C4-2B (cell line): ENCODE measurements at regions not wholly inside any gene's neighbourhood (a gene's known extent, or its start where the extent isn't known, plus 50 kb on each side); places are given as distances from the start of the nearest gene placed in this dataset.

Experiments
- H3K27ac ChIP-seq: fragments of 450-650 bp; 2 replicates; pipeline ENCODE4 v1.5.1; 2017
- CTCF ChIP-seq: fragments of 450-650 bp; conservative IDR thresholded peaks from 2 replicates; pipeline ENCODE4 v1.5.1; 2017; ENCODE audit warnings: mild to moderate bottlenecking
- ZFX ChIP-seq: fragments of 450-650 bp; IDR thresholded peaks from 2 replicates; pipeline ENCODE4 v1.6.1; 2017

GRCh38 chr4:31415629-31416028, 695.5 kb downstream of the PCDH7 start:
- H3K27ac ChIP-seq, result no peak overlapping the region
- TF ChIP-seq ZFX, result no peak
- no peak for TF ChIP-seq CTCF

GRCh38 chr4:31416498-31416897, 696.3 kb downstream of the PCDH7 start:
- H3K27ac ChIP-seq, result no peak overlapping the region
- no peak for TF ChIP-seq CTCF
- no peak for TF ChIP-seq ZFX

- H3K27ac ChIP-seq, result no peak overlapping the region
- TF ChIP-seq CTCF (no peak), ZFX (no peak)
These were observed 696.9 kb downstream of the PCDH7 start for GRCh38 chr4:31417040-31417439.

GRCh38 chr4:31422006-31422405, 701.8 kb downstream of the PCDH7 start:
- TF ChIP-seq ZFX, result no peak
- no peak for TF ChIP-seq CTCF
- H3K27ac ChIP-seq, result no peak overlapping the region

GRCh38 chr4:31427691-31428090, 707.5 kb downstream of the PCDH7 start:
- TF ChIP-seq CTCF, result no peak
- TF ChIP-seq ZFX, result no peak
- H3K27ac ChIP-seq, result no peak overlapping the region

GRCh38 chr4:31442236-31442635, 722.1 kb downstream of the PCDH7 start:
- TF ChIP-seq ZFX, result no peak
- peak; percentile 16 for TF ChIP-seq CTCF
- no peak overlapping the region for H3K27ac ChIP-seq

GRCh38 chr4:31445526-31445925, 725.4 kb downstream of the PCDH7 start:
- no peak overlapping the region for H3K27ac ChIP-seq
- TF ChIP-seq CTCF (no peak), ZFX (no peak)
